Spleen (tissue), 7 donors: ENCODE measurements at regions not wholly inside any gene's neighbourhood (a gene's known extent, or its start where the extent isn't known, plus 50 kb on each side); places are given as distances from the start of the nearest gene placed in this dataset.

ENCODE experiments used
- POLR2A ChIP-seq, 3 donors: fragments of 450-650 bp; IDR thresholded peaks; one replicate each; pipeline ENCODE4 v1.5.1; 2017; ENCODE audit warnings: antibody characterized with exemption in 3 of 3, mild to moderate bottlenecking in 1 of 3
- TF ChIP-seq, protein P1 (sequence below), 11 experiments: fragments of 200-600 bp in 7 of 11; fragments of 450-650 bp in 4 of 11; sonication (generic) in 4 of 11; IDR thresholded peaks in 8 of 11; conservative IDR thresholded peaks in 3 of 11; 1 replicate in 7 of 11; 2 replicates in 4 of 11; pipeline versions ENCODE4 v1.4.0 to v1.8.0; 2016 to 2021; ENCODE audit warnings: antibody characterized with exemption in 11 of 11, inconsistent platforms in 4 of 11, mild to moderate bottlenecking in 1 of 11
- donor health status: DM: no; HTN: no; CAD: no; lungs with moderate emphysema.
- donor health status: DM: no; HTN: no; CAD: no.
- donor health status: DM: no; HTN: no; CAD: no.

DNA sequence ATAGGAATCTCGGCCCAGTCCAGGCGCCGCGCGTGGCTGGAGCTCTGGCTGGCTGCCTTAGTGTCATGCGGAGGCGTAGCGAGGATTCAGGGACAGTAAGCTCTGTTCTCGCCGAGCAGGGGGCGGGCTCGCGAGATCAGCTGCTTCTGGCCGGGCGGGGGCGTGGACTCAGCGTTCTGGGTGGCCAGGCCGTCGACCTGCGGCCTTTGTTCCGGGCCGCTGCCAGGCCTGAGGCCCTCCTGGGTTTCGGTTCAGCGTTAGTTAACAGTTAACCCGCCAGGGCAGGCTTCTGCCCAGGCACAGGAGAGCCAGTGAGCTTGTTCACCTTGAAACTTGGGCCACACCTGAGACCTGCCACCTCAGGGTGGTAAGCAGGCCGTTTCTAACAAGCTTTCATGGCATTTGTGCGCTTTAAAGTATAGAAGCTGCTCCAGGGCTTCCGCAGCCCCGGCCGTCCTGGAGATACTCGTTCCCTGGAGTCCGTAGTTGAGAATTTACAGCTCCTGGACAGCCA lies 332.2 kb upstream of the SGCG start:
- TF ChIP-seq, protein P1, sequence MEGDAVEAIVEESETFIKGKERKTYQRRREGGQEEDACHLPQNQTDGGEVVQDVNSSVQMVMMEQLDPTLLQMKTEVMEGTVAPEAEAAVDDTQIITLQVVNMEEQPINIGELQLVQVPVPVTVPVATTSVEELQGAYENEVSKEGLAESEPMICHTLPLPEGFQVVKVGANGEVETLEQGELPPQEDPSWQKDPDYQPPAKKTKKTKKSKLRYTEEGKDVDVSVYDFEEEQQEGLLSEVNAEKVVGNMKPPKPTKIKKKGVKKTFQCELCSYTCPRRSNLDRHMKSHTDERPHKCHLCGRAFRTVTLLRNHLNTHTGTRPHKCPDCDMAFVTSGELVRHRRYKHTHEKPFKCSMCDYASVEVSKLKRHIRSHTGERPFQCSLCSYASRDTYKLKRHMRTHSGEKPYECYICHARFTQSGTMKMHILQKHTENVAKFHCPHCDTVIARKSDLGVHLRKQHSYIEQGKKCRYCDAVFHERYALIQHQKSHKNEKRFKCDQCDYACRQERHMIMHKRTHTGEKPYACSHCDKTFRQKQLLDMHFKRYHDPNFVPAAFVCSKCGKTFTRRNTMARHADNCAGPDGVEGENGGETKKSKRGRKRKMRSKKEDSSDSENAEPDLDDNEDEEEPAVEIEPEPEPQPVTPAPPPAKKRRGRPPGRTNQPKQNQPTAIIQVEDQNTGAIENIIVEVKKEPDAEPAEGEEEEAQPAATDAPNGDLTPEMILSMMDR (IDR thresholded peaks at IDR 0.05 in 8 of 11, conservative IDR thresholded peaks at IDR 0.05 in 3 of 11): no peak
- TF ChIP-seq POLR2A (IDR thresholded peaks at IDR 0.05): no peak
